ENCODE measurements at regions not wholly inside any gene's neighbourhood (a gene's known extent, or its start where the extent isn't known, plus 50 kb on each side); places are given as distances from the start of the nearest gene placed in this dataset.

- DNase-seq (ENCODE audit: low read depth, low spot score) (no peak), FAIRE-seq (no peak)
- no TSS peak for BruUV-seq (replicated peaks)
- ChIA-PET CTCF (no interaction called here), POLR2A (no interaction called here)
- Histone ChIP-seq H3K4me1 (ENCODE audit: control insufficient read depth, extremely low read depth, insufficient read depth, low read length) (no peaks in the 10 kb centered on the region), H4K20me1 (replicated peaks; ENCODE audit: control insufficient read depth, extremely low read depth, insufficient read depth, low read length) (no peaks in the 10 kb centered on the region), H3K79me2 (ENCODE audit: control insufficient read depth, insufficient read depth, low read length) (no peaks in the 10 kb centered on the region), H3K9me3 (replicated peaks; ENCODE audit: control insufficient read depth, insufficient read depth, low read length) (no peaks in the 10 kb centered on the region), H2AFZ (ENCODE audit: low read depth, low read length) (no peak overlapping the region), H3K4me3 (replicated peaks in 1 of 3; ENCODE audit: insufficient read depth in 1 of 3, low read depth in 1 of 3, low read length in 3 of 3) (no peak overlapping the region), H3K27ac (ENCODE audit: insufficient read depth, low read depth, low read length) (no peak overlapping the region), H3K4me2 (ENCODE audit: insufficient read depth, low read length) (no peak overlapping the region), H3K36me3 (ENCODE audit: control insufficient read depth in 2 of 2, extremely low read depth in 1 of 2, insufficient read depth in 2 of 2, low read length in 2 of 2) (no peaks in the 10 kb centered on the region), H3K9me1 (replicated peaks; ENCODE audit: control insufficient read depth, extremely low read depth, insufficient read depth, low read length) (no peaks in the 10 kb centered on the region), H3K27me3 (ENCODE audit: control insufficient read depth in 2 of 2, insufficient read depth in 2 of 2, low read length in 2 of 2) (no peaks in the 10 kb centered on the region), H3K9ac (replicated peaks; ENCODE audit: extremely low read depth, insufficient read depth, low read length) (no peak overlapping the region)
- dilution Hi-C loops (cut with MboI; ENCODE audit: extremely low pct_ligation_motif_present, low sequenced_read_pairs): no loop called here
- TF ChIP-seq MYC (IDR thresholded peaks at IDR 0.05; ENCODE audit: low read depth, low read length): no peak
- TF ChIP-seq JUN (IDR thresholded peaks at IDR 0.05; ENCODE audit: borderline replicate concordance, insufficient read depth, insufficient read length, low read depth): no peak
- no peak for TF ChIP-seq GATA2 (IDR thresholded peaks at IDR 0.05; ENCODE audit: insufficient read depth, insufficient read length, low read depth, low read length)
- intact Hi-C loops (cut with micrococcal nuclease): no loop called here
Observed at GRCh38 chr2:43035922-43036321, 190.5 kb downstream of the ZFP36L2 start.

- H3K4me2 ChIP-seq (ENCODE audit: insufficient read depth, low read length): no peak overlapping the region
- H3K27ac ChIP-seq (ENCODE audit: insufficient read depth, low read depth, low read length): no peak overlapping the region
- H3K9me1 ChIP-seq (replicated peaks; ENCODE audit: control insufficient read depth, extremely low read depth, insufficient read depth, low read length): no peaks in the 10 kb centered on the region
- no peaks in the 10 kb centered on the region for H3K79me2 ChIP-seq (ENCODE audit: control insufficient read depth, insufficient read depth, low read length)
- no peaks in the 10 kb centered on the region for H3K36me3 ChIP-seq (ENCODE audit: control insufficient read depth in 2 of 2, extremely low read depth in 1 of 2, insufficient read depth in 2 of 2, low read length in 2 of 2)
- H3K9me3 ChIP-seq (replicated peaks; ENCODE audit: control insufficient read depth, insufficient read depth, low read length): no peaks in the 10 kb centered on the region
- no peaks in the 10 kb centered on the region for H3K27me3 ChIP-seq (ENCODE audit: control insufficient read depth in 2 of 2, insufficient read depth in 2 of 2, low read length in 2 of 2)
- no peak overlapping the region for H3K9ac ChIP-seq (replicated peaks; ENCODE audit: extremely low read depth, insufficient read depth, low read length)
- no peaks in the 10 kb centered on the region for H3K4me1 ChIP-seq (ENCODE audit: control insufficient read depth, extremely low read depth, insufficient read depth, low read length)
- intact Hi-C loops (cut with micrococcal nuclease) (no loop called here), dilution Hi-C loops (cut with MboI; ENCODE audit: extremely low pct_ligation_motif_present, low sequenced_read_pairs) (no loop called here)
- TF ChIP-seq MYC (IDR thresholded peaks at IDR 0.05; ENCODE audit: low read depth, low read length) (no peak), POLR2A (IDR thresholded peaks at IDR 0.05; ENCODE audit: low read depth, low read length) (no peak), JUN (IDR thresholded peaks at IDR 0.05; ENCODE audit: borderline replicate concordance, insufficient read depth, insufficient read length, low read depth) (no peak), EZH2 (IDR thresholded peaks at IDR 0.05; ENCODE audit: borderline replicate concordance, low read depth, low read length, severe bottlenecking) (no peak), GATA2 (IDR thresholded peaks at IDR 0.05; ENCODE audit: insufficient read depth, insufficient read length, low read depth, low read length) (no peak), POLR2AphosphoS5 (IDR thresholded peaks at IDR 0.05; ENCODE audit: insufficient read depth, low read depth, low read length) (no peak), FOS (IDR thresholded peaks at IDR 0.05; ENCODE audit: borderline replicate concordance, insufficient read depth, low read length) (no peak)
- TF ChIP-seq, protein P1, sequence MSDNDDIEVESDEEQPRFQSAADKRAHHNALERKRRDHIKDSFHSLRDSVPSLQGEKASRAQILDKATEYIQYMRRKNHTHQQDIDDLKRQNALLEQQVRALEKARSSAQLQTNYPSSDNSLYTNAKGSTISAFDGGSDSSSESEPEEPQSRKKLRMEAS (IDR thresholded peaks at IDR 0.05; ENCODE audit: insufficient read depth, insufficient read length): no peak
- TF ChIP-seq, protein P2, sequence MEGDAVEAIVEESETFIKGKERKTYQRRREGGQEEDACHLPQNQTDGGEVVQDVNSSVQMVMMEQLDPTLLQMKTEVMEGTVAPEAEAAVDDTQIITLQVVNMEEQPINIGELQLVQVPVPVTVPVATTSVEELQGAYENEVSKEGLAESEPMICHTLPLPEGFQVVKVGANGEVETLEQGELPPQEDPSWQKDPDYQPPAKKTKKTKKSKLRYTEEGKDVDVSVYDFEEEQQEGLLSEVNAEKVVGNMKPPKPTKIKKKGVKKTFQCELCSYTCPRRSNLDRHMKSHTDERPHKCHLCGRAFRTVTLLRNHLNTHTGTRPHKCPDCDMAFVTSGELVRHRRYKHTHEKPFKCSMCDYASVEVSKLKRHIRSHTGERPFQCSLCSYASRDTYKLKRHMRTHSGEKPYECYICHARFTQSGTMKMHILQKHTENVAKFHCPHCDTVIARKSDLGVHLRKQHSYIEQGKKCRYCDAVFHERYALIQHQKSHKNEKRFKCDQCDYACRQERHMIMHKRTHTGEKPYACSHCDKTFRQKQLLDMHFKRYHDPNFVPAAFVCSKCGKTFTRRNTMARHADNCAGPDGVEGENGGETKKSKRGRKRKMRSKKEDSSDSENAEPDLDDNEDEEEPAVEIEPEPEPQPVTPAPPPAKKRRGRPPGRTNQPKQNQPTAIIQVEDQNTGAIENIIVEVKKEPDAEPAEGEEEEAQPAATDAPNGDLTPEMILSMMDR (IDR thresholded peaks at IDR 0.05; ENCODE audit: extremely low read depth in 1 of 2, insufficient read depth in 1 of 2, low read depth in 1 of 2, low read length in 2 of 2): no peak
- DNase-seq (ENCODE audit: low read depth, low spot score) (no peak), FAIRE-seq (no peak)
- H3K4me3 ChIP-seq (replicated peaks in 1 of 3; ENCODE audit: insufficient read depth in 1 of 3, low read depth in 1 of 3, low read length in 3 of 3): no peak overlapping the region
- H2AFZ ChIP-seq (ENCODE audit: low read depth, low read length): no peak overlapping the region
- ChIA-PET CTCF (no interaction called here), POLR2A (no interaction called here)
- no peaks in the 10 kb centered on the region for H4K20me1 ChIP-seq (replicated peaks; ENCODE audit: control insufficient read depth, extremely low read depth, insufficient read depth, low read length)
- BruUV-seq (replicated peaks): no TSS peak
Observed at GRCh38 chr2:43034921-43035320, 191.5 kb downstream of the ZFP36L2 start.

Data from endothelial cell of umbilical vein (primary cell).